ENCODE measurements at regions not wholly inside any gene's neighbourhood (a gene's known extent, or its start where the extent isn't known, plus 50 kb on each side); places are given as distances from the start of the nearest gene placed in this dataset.

DNA sequence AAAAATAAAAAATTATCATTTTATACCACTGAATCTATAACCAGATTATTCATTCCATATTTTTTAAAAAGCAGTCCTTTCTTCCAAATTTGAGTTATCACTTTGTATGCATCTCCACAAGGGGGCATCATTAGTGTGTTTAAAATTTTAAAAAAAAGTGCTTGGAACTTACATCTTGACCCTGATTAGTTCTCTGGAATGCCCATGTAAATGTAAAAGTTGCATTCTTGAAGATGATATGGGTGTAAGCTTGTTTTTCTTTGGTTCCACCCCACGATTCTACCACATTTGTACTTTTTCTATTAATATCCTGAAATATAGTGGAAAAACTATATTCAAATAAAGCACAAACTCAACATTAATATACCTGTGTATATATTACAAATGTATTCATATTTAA is 144.9 kb downstream of the ELAPOR2 start:
- H3K27me3 ChIP-seq (ENCODE audit: insufficient read depth, low read length) = no peaks in the 10 kb centered on the region
- no peak overlapping the region for H3K4me2 ChIP-seq (ENCODE audit: low read length)
- H3K9me3 ChIP-seq (ENCODE audit: control insufficient read depth in 1 of 2, insufficient read depth in 1 of 2, low read depth in 1 of 2, low read length in 2 of 2) = no peaks in the 10 kb centered on the region
- no peak overlapping the region for H2AFZ ChIP-seq (ENCODE audit: low read depth, low read length, poor library complexity, severe bottlenecking)
- POLR2A ChIA-PET = no interaction called here
- H3K4me1 ChIP-seq (ENCODE audit: control insufficient read depth in 1 of 2, insufficient read depth in 2 of 2, low read length in 2 of 2) = no peaks in the 10 kb centered on the region
- ATAC-seq (no peak), DNase-seq (ENCODE audit: low read depth, low spot score) (no peak)
- RAD21 ChIA-PET (ENCODE audit: low non-redundant PET in 1 of 2, low total read pairs in 2 of 2, uncharacterized antibody in 2 of 2, unreplicated experiment in 2 of 2) = no interaction called here
- H3K36me3 ChIP-seq (ENCODE audit: control insufficient read depth in 1 of 2, insufficient read depth in 2 of 2, low read length in 2 of 2) = 0 out of 4 replicates have a peak, but pooled peaks cover 0 to 4% of the 10 kb centered on the region in 2 experiments
- no peak overlapping the region for H3K27ac ChIP-seq (ENCODE audit: low read depth, low read length)
- no peak overlapping the region for H3K4me3 ChIP-seq (replicated peaks in 1 of 2; ENCODE audit: low read depth in 1 of 2, low read length in 2 of 2)
- H3K9me2 ChIP-seq (ENCODE audit: insufficient read depth) = no peaks in the 10 kb centered on the region
- CTCF ChIA-PET = interaction anchor here (1.1 kb wide), 1 partner anchor 234 kb away, joined by 3 read pairs; no protein-coding TSS in a partner anchor
- intact Hi-C loops (cut with micrococcal nuclease) = loop anchor here (1.0 to 5.0 kb wide), 2 partner anchors 234 to 323 kb away; no protein-coding TSS in a partner anchor
- peak; percentile 44 to 70 (median 53); a peak in 5 of 6 replicates for TF ChIP-seq CTCF (IDR thresholded peaks at IDR 0.05 in 2 of 3, conservative IDR thresholded peaks at IDR 0.05 in 1 of 3; ENCODE audit: borderline replicate concordance in 1 of 3, insufficient read depth in 1 of 3, low read depth in 2 of 3, low read length in 2 of 3)
- peak; percentile 40 for TF ChIP-seq RAD21 (IDR thresholded peaks at IDR 0.05; ENCODE audit: low read depth)
- TF ChIP-seq EZH2phosphoT487 (IDR thresholded peaks at IDR 0.05; ENCODE audit: borderline replicate concordance) = no peak
- no peak for TF ChIP-seq JUND (IDR thresholded peaks at IDR 0.05)
- no peaks in the 10 kb centered on the region for H4K20me1 ChIP-seq (ENCODE audit: insufficient read depth)
- no peak overlapping the region for H3K9ac ChIP-seq (ENCODE audit: low read length)
- no peaks in the 10 kb centered on the region for H3K79me2 ChIP-seq (ENCODE audit: insufficient read depth, low read length)
- no TSS peak for BruUV-seq (replicated peaks)

Measured in HCT116 (cell line).